Body of pancreas (tissue), 4 donors: ENCODE measurements at regions not wholly inside any gene's neighbourhood (a gene's known extent, or its start where the extent isn't known, plus 50 kb on each side); places are given as distances from the start of the nearest gene placed in this dataset.
"Not testable (repeated sequence)": the region's sequence is repeated elsewhere in the genome, so short reads cannot be mapped to it uniquely, and the experiment has no call there.

Source experiments
- CTCF ChIP-seq, 7 experiments: fragments of 450-650 bp in 4 of 7; fragments of 200-600 bp in 3 of 7; sonication (generic) in 3 of 7; IDR thresholded peaks; one replicate each; pipeline ENCODE4 v1.5.1; 2016 to 2019; ENCODE audit warnings: antibody characterized with exemption in 7 of 7
- POLR2A ChIP-seq, 3 donors: fragments of 450-650 bp; IDR thresholded peaks; one replicate each; pipeline ENCODE4 v1.6.1; 2016; ENCODE audit warnings: antibody characterized with exemption in 3 of 3, mild to moderate bottlenecking in 2 of 3

DNA sequence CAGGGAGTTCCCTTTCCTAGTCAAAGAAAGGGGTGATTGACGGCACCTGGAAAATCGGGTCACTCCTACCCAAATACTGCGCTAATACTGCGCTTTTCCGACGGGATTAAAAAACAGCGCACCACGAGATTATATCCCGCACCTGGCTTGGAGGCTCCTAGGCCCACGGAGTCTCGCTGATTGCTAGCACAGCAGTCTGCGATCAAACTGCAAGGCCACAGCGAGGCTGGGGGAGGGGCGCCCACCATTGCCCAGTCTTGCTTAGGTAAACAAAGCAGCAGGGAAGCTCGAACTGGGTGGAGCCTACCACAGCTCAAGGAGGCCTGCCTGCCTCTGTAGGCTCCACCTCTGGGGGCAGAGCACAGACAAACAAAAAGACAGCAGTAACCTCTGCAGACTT lies 504.1 kb downstream of the HTR1B start:
- not testable (repeated sequence) for TF ChIP-seq CTCF, POLR2A (IDR thresholded peaks at IDR 0.05)
